HL-60 (cell line): ENCODE measurements at regions not wholly inside any gene's neighbourhood (a gene's known extent, or its start where the extent isn't known, plus 50 kb on each side); places are given as distances from the start of the nearest gene placed in this dataset.
"Not testable (repeated sequence)": the region's sequence is repeated elsewhere in the genome, so short reads cannot be mapped to it uniquely, and the experiment has no call there.

Source experiments
- DNase-seq, 2 experiments: peaks; one replicate each; pipeline ENCODE4 v3.0.0-alpha.2; 2010 to 2020; ENCODE audit warnings: low read depth in 1 of 2, low spot score in 1 of 2
- H3K27ac ChIP-seq: fragments of 250-450 bp; sonication (Bioruptor Pico); replicated peaks from 2 replicates; pipeline ENCODE4 v1.5.1; 2020; ENCODE audit warnings: mild to moderate bottlenecking, moderate library complexity
- H3K27me3 ChIP-seq: fragments of 250-450 bp; sonication (Bioruptor Pico); 2 replicates; pipeline ENCODE4 v1.5.1; 2021; ENCODE audit warnings: mild to moderate bottlenecking, moderate library complexity; ENCODE audit not compliant: insufficient read depth, poor library complexity, severe bottlenecking
- H3K4me3 ChIP-seq: replicated peaks from 2 replicates; pipeline ENCODE4 v1.5.1; 2011; ENCODE audit warnings: mild to moderate bottlenecking, control low read depth, low read length; ENCODE audit not compliant: insufficient read depth
- CTCF ChIP-seq: IDR thresholded peaks from one replicate; pipeline ENCODE4 v1.5.1; 2011; ENCODE audit warnings: low read length, control low read depth, inconsistent platforms; ENCODE audit not compliant: insufficient read depth
- GABPA ChIP-seq: IDR thresholded peaks from 2 replicates; pipeline ENCODE4 v1.6.1; 2012; ENCODE audit warnings: low read depth
- POLR2AphosphoS5 ChIP-seq: IDR thresholded peaks from 2 replicates; pipeline ENCODE4 v1.6.1; 2012; ENCODE audit warnings: low read depth
- REST ChIP-seq: IDR thresholded peaks from 2 replicates; pipeline ENCODE4 v1.6.1; 2012; ENCODE audit warnings: low read depth; ENCODE audit not compliant: insufficient replicate concordance
- SPI1 ChIP-seq: IDR thresholded peaks from 2 replicates; pipeline ENCODE4 v1.6.1; 2012; ENCODE audit warnings: low read depth, mild to moderate bottlenecking, borderline replicate concordance

- H3K4me3 ChIP-seq: no peak overlapping the region
- DNase-seq: no peak
- no peak overlapping the region for H3K27ac ChIP-seq
- H3K27me3 ChIP-seq: no peaks in the 10 kb centered on the region
- no peak for TF ChIP-seq POLR2AphosphoS5
- TF ChIP-seq GABPA: no peak
- no peak for TF ChIP-seq CTCF
- no peak for TF ChIP-seq REST
- no peak for TF ChIP-seq SPI1
These were observed 430.5 kb upstream of the EPHA7 start for GRCh38 chr6:93849857-93850256.

GRCh38 chr6:93848031-93848742, 428.8 kb upstream of the EPHA7 start:
- Histone ChIP-seq H3K27ac (no peak overlapping the region), H3K4me3 (no peak overlapping the region), H3K27me3 (no peaks in the 10 kb centered on the region)
- no peak for DNase-seq
- TF ChIP-seq GABPA (no peak), REST (no peak), POLR2AphosphoS5 (no peak), SPI1 (no peak), CTCF (no peak)

- Histone ChIP-seq H3K27me3 (no peaks in the 10 kb centered on the region), H3K27ac (no peak overlapping the region), H3K4me3 (no peak overlapping the region)
- DNase-seq: no peak
- TF ChIP-seq REST (no peak), GABPA (no peak), POLR2AphosphoS5 (no peak), SPI1 (no peak), CTCF (no peak)
These were observed 422.8 kb upstream of the EPHA7 start for GRCh38 chr6:93842178-93842577.

GRCh38 chr6:93835451-93836145, 416.2 kb upstream of the EPHA7 start:
- H3K27me3 ChIP-seq, H3K4me3 ChIP-seq, H3K27ac ChIP-seq, DNase-seq: not testable (repeated sequence)

GRCh38 chr6:93835026-93835425, 415.7 kb upstream of the EPHA7 start:
- not testable (repeated sequence) for DNase-seq, H3K27ac ChIP-seq, H3K4me3 ChIP-seq, H3K27me3 ChIP-seq
